ENCODE measurements at regions not wholly inside any gene's neighbourhood (a gene's known extent, or its start where the extent isn't known, plus 50 kb on each side); places are given as distances from the start of the nearest gene placed in this dataset.

DNA sequence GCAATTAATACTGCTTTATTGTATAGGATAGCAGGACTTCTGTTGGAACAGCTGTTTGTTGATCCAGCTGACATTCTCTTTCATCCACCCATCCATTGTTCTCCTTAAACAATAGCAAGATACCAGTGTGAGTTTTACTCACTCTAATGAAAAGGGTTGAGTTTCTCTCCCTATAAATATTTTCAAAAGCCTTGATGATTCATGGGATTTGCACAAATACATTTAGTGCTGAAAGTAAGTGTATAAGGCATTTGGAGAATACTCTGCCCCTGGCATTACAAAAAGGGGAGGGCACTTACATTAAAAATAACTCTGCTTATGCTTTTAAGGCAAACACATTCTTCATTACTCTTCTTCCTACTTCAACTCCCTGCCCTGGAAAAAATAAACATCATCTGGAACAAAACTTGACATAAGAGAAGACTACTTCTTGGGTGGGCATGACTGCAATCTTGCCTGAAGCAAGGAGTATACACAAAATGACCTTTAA, 634.9 kb downstream of the METTL15 start:
- DNase-seq (ENCODE audit: extremely low spot score, insufficient read length, low read depth) (no peak), FAIRE-seq (no peak)

DNA sequence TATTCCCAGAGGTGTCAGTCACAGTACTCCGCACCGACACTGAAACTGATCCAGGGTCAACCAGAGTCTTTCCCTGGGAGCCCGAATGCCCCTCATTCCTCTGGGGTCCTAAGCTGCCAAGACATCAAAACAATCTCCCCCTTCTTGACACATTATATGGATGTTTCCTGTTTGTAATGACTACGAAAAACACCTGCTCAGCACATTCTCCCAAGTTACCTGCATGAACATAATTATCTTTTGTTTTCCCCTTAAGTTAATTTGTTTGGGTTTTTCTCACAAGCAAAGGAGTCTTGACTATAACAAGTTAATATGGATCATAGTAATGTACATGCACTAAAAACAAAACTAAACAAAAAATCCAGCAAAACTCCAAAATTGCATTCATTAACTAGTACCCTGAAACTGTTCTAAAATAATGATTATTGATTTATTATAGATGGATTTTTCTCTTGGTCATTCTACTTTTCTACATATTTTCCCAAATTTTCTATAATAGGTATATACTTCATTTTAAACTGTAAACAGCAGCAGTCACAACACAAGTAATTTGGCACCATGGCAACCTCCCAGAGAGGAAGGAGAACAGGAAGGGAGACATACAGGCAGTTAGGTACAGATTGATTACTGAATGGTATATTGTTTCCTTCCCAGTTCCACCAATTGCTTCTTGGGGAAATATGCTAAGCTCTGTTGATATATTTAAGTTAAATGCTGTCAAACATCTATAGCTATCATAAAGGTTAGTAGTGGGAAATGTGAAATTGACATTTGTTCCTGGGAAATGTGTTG, 631.5 kb downstream of the METTL15 start:
- no peak for DNase-seq (ENCODE audit: extremely low spot score, insufficient read length, low read depth)
- no peak for FAIRE-seq

- no peak for FAIRE-seq
- DNase-seq (ENCODE audit: extremely low spot score, insufficient read length, low read depth) = no peak
Measured at GRCh38 chr11:28738549-28738948, 630.4 kb downstream of the METTL15 start.

DNA sequence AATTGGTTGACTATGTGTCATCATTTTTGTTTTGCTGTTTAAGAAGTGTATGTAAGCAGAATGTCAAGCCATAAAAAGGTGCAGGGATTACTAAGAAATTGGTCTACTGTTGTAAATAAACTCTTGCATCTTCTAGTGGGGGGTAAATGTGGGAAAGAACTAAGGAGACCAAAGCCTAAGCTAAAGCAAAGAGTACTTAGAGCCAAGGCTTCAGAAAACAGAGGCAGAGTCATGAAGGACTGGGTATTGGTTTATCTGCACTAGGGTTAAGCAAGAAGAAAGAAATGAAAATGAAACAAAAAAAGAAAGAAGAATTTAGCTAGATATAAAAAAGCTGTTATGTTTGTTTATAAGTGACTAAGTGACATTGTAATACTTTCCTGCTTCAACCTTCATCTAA, 628.1 kb downstream of the METTL15 start:
- FAIRE-seq (no peak), DNase-seq (ENCODE audit: extremely low spot score, insufficient read length, low read depth) (no peak)

DNA sequence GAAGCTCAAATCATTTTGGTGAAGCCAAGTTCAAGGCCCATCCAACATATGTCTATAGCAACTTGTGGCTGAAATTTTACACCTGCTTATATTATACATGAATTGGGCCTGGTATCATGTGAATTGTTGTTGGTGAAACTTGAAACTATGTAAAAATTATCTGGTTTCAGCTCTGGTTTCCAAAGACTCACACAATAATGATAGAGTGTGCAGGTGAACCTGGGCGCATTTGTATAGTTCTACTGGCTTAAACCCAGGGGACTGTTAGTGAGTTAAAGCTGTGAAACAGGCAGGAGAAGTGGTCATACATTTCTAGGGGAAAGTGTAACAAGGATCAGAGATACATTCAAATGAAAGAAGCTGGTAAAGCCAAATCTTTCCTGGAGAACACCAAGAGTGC, 627.3 kb downstream of the METTL15 start:
- DNase-seq (ENCODE audit: extremely low spot score, insufficient read length, low read depth) (no peak), FAIRE-seq (no peak)

- no peak for DNase-seq (ENCODE audit: extremely low spot score, insufficient read length, low read depth)
- FAIRE-seq = no peak
Measured at GRCh38 chr11:28730889-28731288, 622.7 kb downstream of the METTL15 start.

DNA sequence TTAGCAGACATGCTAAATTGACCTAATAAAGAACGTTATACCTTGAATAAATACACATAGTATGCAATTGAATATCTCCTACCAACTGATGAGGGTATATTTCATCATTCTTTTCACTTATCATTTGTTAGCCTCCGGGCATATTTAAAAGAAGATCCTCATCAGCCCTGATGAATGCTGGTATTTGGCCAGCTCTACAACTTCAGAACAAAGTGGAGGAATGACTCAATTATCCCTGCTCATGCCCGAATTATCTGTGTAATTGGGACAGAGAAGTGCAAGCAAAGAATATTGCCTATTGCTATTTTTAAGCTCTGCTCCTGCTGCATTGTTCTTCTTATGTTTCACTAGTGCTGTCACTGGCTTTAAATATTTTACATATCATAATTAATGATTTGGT, 622.1 kb downstream of the METTL15 start:
- no peak for DNase-seq (ENCODE audit: extremely low spot score, insufficient read length, low read depth)
- FAIRE-seq = no peak

DNA sequence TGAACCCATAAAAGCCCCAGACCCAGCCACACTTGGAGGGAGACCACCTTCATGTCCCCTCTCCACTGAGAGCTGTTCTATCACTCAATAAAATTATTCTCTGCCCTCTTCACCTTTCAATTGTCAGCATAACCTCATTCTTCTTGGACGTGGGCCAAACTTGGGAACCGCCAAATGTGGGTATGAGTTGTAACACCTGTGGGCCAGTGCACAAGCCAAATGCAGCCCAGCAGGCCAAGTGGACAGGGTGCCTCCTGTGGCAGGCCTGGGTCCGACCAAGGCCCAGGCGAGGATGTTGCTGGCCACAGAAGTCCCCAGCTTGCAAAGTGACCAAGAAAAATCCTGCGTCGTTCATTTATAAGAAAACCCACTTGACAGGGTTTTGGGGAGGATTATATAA, 621.2 kb downstream of the METTL15 start:
- FAIRE-seq (no peak), DNase-seq (ENCODE audit: extremely low spot score, insufficient read length, low read depth) (no peak)

- no peak for DNase-seq (ENCODE audit: extremely low spot score, insufficient read length, low read depth)
- FAIRE-seq = no peak
Measured at GRCh38 chr11:28728666-28729065, 620.5 kb downstream of the METTL15 start.

DNA sequence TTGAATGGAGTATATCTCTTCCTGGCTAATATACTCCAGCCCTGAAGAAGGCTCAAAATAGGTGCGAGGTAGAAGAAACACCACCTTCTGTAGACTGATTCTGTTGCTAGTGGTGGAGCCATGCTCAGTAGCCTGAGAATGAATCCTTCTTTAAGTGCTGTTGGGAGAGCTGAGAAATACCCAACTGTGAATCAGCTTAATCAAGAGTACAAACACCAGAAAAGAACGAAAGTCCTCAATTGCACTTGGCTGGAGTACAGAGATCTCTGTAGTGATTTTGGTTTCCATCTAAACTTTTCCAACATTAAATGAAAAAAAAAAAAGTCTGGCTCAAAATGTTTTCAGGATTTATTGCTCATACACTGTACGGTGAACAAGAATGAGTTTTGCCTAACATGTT, 619.1 kb downstream of the METTL15 start:
- DNase-seq (ENCODE audit: extremely low spot score, insufficient read length, low read depth) (no peak), FAIRE-seq (no peak)

GRCh38 chr11:28726432-28726831, 618.2 kb downstream of the METTL15 start:
- FAIRE-seq = no peak
- no peak for DNase-seq (ENCODE audit: extremely low spot score, insufficient read length, low read depth)

- DNase-seq (ENCODE audit: extremely low spot score, insufficient read length, low read depth) = no peak
- no peak for FAIRE-seq
Measured at GRCh38 chr11:28715726-28716125, 607.5 kb downstream of the METTL15 start.

- DNase-seq (ENCODE audit: extremely low spot score, insufficient read length, low read depth) = no peak
Measured at GRCh38 chr11:28713850-28714249, 605.7 kb downstream of the METTL15 start.

DNA sequence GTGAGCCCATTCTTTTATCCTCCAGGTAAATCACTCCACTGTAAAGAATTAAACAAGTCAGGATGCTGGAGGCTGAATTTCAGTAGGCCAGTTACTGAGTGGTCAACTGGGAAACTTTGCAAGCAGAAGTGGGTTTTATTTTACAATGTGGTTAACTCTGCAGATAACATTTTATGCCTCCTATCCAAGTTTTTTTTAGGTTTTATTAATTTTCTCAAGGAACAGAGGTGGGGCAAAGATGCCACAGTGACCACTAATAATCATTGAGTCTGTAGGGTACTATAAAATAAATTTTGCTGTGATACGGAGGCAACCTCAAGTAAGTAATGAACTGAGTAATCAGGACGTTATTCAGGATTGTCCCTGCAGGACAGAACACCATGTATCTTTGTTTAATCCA, 599.9 kb downstream of the METTL15 start:
- no peak for FAIRE-seq
- DNase-seq (ENCODE audit: extremely low spot score, insufficient read length, low read depth) = no peak

More at GRCh38 chr11:28713850-28714249, 605.7 kb downstream of the METTL15 start:
- no peak for FAIRE-seq

- no peak for FAIRE-seq
- DNase-seq (ENCODE audit: extremely low spot score, insufficient read length, low read depth) = no peak
Measured at GRCh38 chr11:28704801-28705200, 596.6 kb downstream of the METTL15 start.

- no peak for FAIRE-seq
- DNase-seq (ENCODE audit: extremely low spot score, insufficient read length, low read depth) = no peak
Measured at GRCh38 chr11:28703371-28703770, 595.2 kb downstream of the METTL15 start.

- DNase-seq (ENCODE audit: extremely low spot score, insufficient read length, low read depth) = no peak
- no peak for FAIRE-seq
Measured at GRCh38 chr11:28702871-28703270, 594.7 kb downstream of the METTL15 start.

- FAIRE-seq (no peak), DNase-seq (ENCODE audit: extremely low spot score, insufficient read length, low read depth) (no peak)
Measured at GRCh38 chr11:28702450-28702790, 594.2 kb downstream of the METTL15 start.

GRCh38 chr11:28701760-28702449, 593.7 kb downstream of the METTL15 start:
- DNase-seq (ENCODE audit: extremely low spot score, insufficient read length, low read depth) (no peak), FAIRE-seq (no peak)

GRCh38 chr11:28699701-28700100, 591.5 kb downstream of the METTL15 start:
- FAIRE-seq = no peak
- DNase-seq (ENCODE audit: extremely low spot score, insufficient read length, low read depth) = no peak

All from GM18507 (cell line).